WTC11 (cell line): ENCODE measurements at regions not wholly inside any gene's neighbourhood (a gene's known extent, or its start where the extent isn't known, plus 50 kb on each side); places are given as distances from the start of the nearest gene placed in this dataset.

Experiments used
- ATAC-seq: fragments of 200-7000 bp; cut with Tn5 transposase; 2 replicates; pipeline ENCODE4 v1.10.0; 2021; ENCODE audit warnings: mild to moderate bottlenecking, moderate library complexity
- CTCF ChIA-PET: fragments of 300-600 bp; sonication (Branson Sonifier 250); formaldehyde crosslinking; loops from one replicate; lab custom pipeline; 2021; ENCODE audit warnings: antibody characterized with exemption; lab: Charles Lee
- POLR2A ChIA-PET: fragments of 350-600 bp; sonication (Branson Sonifier 250); formaldehyde crosslinking; loops from one replicate; lab custom pipeline; 2021; ENCODE audit warnings: antibody characterized with exemption; lab: Charles Lee
- DNase-seq: peaks from one replicate; pipeline ENCODE4 v3.0.0; 2021; ENCODE audit warnings: low spot score
- H3K27ac Mint-ChIP-seq: 2 replicates; pipeline ENCODE4 v1.8.0; 2021; ENCODE audit warnings: mixed read lengths
- H3K27me3 Mint-ChIP-seq: 2 replicates; pipeline ENCODE4 v1.8.0; 2021; ENCODE audit warnings: low read depth, mild to moderate bottlenecking, moderate library complexity, mixed read lengths
- H3K36me3 Mint-ChIP-seq: 2 replicates; pipeline ENCODE4 v1.8.0; 2021; ENCODE audit warnings: mixed read lengths
- H3K4me1 Mint-ChIP-seq: 2 replicates; pipeline ENCODE4 v1.8.0; 2022; ENCODE audit warnings: mixed read lengths
- H3K4me3 Mint-ChIP-seq: 2 replicates; pipeline ENCODE4 v1.8.0; 2021; ENCODE audit warnings: mild to moderate bottlenecking, moderate library complexity, mixed read lengths
- H3K9me3 Mint-ChIP-seq: 2 replicates; pipeline ENCODE4 v1.8.0; 2021; ENCODE audit warnings: mixed read lengths
- CBFB ChIP-seq: sonication (generic); formaldehyde crosslinking; IDR thresholded peaks from 2 replicates; pipeline ENCODE4 v1.8.1; 2022; ENCODE audit warnings: mild to moderate bottlenecking, low read depth, missing genetic modification reagents
- CREB1 ChIP-seq: sonication (generic); formaldehyde crosslinking; IDR thresholded peaks from 2 replicates; pipeline ENCODE4 v1.8.0; 2023; ENCODE audit warnings: mild to moderate bottlenecking, missing genetic modification reagents
- ETV6 ChIP-seq: sonication (generic); formaldehyde crosslinking; IDR thresholded peaks from 2 replicates; pipeline ENCODE4 v1.8.1; 2022; ENCODE audit warnings: mild to moderate bottlenecking, missing genetic modification reagents
- NR1H2 ChIP-seq: sonication (generic); formaldehyde crosslinking; IDR thresholded peaks from 2 replicates; pipeline ENCODE4 v1.9.0; 2021; ENCODE audit warnings: mild to moderate bottlenecking, moderate library complexity, missing genetic modification reagents
- TCF7 ChIP-seq: sonication (generic); formaldehyde crosslinking; IDR thresholded peaks from 2 replicates; pipeline ENCODE4 v1.8.0; 2022; ENCODE audit warnings: mild to moderate bottlenecking, low read depth, missing genetic modification reagents, moderate library complexity
- ZNF416 ChIP-seq: fragments of 250-450 bp; sonication (Bioruptor Pico); IDR thresholded peaks from 2 replicates; pipeline ENCODE4 v1.9.0; 2021; ENCODE audit warnings: mild to moderate bottlenecking, inconsistent platforms
- TF ChIP-seq, protein P1 (sequence below): sonication (generic); formaldehyde crosslinking; IDR thresholded peaks from 2 replicates; pipeline ENCODE4 v1.8.1; 2023; ENCODE audit warnings: mild to moderate bottlenecking, missing genetic modification reagents, borderline replicate concordance
- TF ChIP-seq, protein P2 (sequence below): fragments of 200-600 bp; IDR thresholded peaks from 2 replicates; pipeline ENCODE4 v1.8.0; 2022; ENCODE audit warnings: antibody characterized with exemption
- TF ChIP-seq, protein P3 (sequence below): fragments of 250-450 bp; sonication (Bioruptor Pico); IDR thresholded peaks from 2 replicates; pipeline ENCODE4 v1.9.0; 2021; ENCODE audit warnings: mild to moderate bottlenecking

DNA sequence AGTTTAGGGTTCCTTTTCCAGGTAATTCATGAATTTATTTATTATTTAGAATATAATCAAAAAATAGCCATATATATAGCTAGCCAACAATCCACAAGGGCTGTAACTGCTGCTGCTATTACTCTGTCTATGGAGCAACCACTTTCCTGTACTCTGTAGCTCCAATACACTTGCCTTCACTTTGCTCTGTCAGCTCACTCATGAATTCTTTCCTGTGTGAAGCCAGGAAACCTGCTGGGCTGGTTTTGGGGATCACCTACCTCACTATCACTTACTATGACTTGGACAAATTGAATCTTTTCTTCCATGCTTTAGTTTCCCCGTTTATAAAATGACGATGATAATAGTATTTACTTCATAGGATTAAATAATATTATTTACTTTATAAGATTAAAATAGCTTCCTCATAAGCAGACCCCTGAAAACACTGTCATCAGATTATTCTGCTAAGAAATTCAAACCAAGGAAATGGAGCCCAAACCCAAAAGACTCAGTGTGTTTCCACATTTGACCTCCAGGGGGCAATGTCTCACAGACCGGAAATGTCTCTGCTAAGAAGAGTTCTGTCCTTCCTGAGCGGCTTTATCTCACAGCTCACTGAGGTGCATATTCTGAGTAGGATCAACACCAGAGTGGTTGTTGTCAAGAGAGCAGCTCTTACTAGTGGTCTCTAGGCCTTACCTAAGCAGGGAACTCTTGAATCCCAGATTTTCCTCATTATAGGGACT, 457.1 kb downstream of the DAD1 start:
- ChIA-PET CTCF (interaction anchor here (0.6 to 2.0 kb wide), 24 partner anchors 8 to 201 kb away, joined by 3 to 18 read pairs (median 4); no protein-coding TSS in a partner anchor), POLR2A (no interaction called here)
- no peak for ATAC-seq

DNA sequence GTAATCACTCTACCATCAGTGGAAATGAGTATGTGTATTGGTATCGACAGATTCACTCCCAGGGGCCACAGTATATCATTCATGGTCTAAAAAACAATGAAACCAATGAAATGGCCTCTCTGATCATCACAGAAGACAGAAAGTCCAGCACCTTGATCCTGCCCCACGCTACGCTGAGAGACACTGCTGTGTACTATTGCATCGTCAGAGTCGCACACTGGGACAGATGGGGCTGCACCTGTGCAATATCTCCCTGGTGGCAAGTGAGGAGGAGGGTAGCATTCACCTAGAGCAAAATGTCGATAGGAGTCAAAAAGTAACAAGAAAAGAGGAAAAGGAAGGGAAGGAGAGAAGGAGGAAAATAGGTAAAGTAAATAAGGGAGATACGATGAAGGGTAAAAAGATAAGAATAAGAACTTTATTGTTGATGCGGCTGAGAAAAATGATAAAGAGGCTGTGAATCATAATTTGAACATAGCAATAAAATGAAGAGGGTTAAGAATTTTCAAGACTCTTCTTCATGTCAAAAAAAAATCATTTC, 450.5 kb upstream of the OR4E1 start:
- Mint-ChIP-seq H3K27ac (no peak overlapping the region), H3K4me3 (no peak overlapping the region), H3K36me3 (no peaks in the 10 kb centered on the region), H3K4me1 (no peaks in the 10 kb centered on the region), H3K9me3 (no peaks in the 10 kb centered on the region), H3K27me3 (no peaks in the 10 kb centered on the region)
- POLR2A ChIA-PET: no interaction called here
- CTCF ChIA-PET: interaction anchor here (1.2 to 2.7 kb wide), 4 partner anchors 8 to 127 kb away, joined by 4 to 39 read pairs (median 4); no protein-coding TSS in a partner anchor
- no peak for ATAC-seq
- DNase-seq: no peak
- TF ChIP-seq, protein P1, sequence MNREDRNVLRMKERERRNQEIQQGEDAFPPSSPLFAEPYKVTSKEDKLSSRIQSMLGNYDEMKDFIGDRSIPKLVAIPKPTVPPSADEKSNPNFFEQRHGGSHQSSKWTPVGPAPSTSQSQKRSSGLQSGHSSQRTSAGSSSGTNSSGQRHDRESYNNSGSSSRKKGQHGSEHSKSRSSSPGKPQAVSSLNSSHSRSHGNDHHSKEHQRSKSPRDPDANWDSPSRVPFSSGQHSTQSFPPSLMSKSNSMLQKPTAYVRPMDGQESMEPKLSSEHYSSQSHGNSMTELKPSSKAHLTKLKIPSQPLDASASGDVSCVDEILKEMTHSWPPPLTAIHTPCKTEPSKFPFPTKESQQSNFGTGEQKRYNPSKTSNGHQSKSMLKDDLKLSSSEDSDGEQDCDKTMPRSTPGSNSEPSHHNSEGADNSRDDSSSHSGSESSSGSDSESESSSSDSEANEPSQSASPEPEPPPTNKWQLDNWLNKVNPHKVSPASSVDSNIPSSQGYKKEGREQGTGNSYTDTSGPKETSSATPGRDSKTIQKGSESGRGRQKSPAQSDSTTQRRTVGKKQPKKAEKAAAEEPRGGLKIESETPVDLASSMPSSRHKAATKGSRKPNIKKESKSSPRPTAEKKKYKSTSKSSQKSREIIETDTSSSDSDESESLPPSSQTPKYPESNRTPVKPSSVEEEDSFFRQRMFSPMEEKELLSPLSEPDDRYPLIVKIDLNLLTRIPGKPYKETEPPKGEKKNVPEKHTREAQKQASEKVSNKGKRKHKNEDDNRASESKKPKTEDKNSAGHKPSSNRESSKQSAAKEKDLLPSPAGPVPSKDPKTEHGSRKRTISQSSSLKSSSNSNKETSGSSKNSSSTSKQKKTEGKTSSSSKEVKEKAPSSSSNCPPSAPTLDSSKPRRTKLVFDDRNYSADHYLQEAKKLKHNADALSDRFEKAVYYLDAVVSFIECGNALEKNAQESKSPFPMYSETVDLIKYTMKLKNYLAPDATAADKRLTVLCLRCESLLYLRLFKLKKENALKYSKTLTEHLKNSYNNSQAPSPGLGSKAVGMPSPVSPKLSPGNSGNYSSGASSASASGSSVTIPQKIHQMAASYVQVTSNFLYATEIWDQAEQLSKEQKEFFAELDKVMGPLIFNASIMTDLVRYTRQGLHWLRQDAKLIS (CRISPR knock-in tag): no peak
- no peak for TF ChIP-seq CREB1 (CRISPR knock-in tag)
- TF ChIP-seq CBFB: no peak
- TF ChIP-seq ZNF416 (CRISPR knock-in tag): no peak
- TF ChIP-seq, protein P2, sequence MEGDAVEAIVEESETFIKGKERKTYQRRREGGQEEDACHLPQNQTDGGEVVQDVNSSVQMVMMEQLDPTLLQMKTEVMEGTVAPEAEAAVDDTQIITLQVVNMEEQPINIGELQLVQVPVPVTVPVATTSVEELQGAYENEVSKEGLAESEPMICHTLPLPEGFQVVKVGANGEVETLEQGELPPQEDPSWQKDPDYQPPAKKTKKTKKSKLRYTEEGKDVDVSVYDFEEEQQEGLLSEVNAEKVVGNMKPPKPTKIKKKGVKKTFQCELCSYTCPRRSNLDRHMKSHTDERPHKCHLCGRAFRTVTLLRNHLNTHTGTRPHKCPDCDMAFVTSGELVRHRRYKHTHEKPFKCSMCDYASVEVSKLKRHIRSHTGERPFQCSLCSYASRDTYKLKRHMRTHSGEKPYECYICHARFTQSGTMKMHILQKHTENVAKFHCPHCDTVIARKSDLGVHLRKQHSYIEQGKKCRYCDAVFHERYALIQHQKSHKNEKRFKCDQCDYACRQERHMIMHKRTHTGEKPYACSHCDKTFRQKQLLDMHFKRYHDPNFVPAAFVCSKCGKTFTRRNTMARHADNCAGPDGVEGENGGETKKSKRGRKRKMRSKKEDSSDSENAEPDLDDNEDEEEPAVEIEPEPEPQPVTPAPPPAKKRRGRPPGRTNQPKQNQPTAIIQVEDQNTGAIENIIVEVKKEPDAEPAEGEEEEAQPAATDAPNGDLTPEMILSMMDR: no peak
- no peak for TF ChIP-seq NR1H2
- TF ChIP-seq, protein P3, sequence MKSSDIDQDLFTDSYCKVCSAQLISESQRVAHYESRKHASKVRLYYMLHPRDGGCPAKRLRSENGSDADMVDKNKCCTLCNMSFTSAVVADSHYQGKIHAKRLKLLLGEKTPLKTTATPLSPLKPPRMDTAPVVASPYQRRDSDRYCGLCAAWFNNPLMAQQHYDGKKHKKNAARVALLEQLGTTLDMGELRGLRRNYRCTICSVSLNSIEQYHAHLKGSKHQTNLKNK (CRISPR knock-in tag): no peak
- no peak for TF ChIP-seq TCF7 (CRISPR knock-in tag)

More for the DNA sequence above, 457.1 kb downstream of the DAD1 start:
- H3K27me3 Mint-ChIP-seq: peaks cover 2% of the 10 kb centered on the region
- peak; percentile 59 for DNase-seq
- H3K9me3 Mint-ChIP-seq: peaks cover 45% of the 10 kb centered on the region
- TF ChIP-seq, protein P2: peak; percentile 66
- TF ChIP-seq ETV6 (CRISPR knock-in tag): no peak
- TF ChIP-seq, protein P1 (CRISPR knock-in tag): no peak
- no peak overlapping the region for H3K27ac Mint-ChIP-seq
- no peak overlapping the region for H3K4me3 Mint-ChIP-seq
- no peaks in the 10 kb centered on the region for H3K4me1 Mint-ChIP-seq
- peaks cover 6% of the 10 kb centered on the region; the same call in 1 of the 2 replicates for H3K36me3 Mint-ChIP-seq
